ENCODE measurements at regions not wholly inside any gene's neighbourhood (a gene's known extent, or its start where the extent isn't known, plus 50 kb on each side); places are given as distances from the start of the nearest gene placed in this dataset.

DNA sequence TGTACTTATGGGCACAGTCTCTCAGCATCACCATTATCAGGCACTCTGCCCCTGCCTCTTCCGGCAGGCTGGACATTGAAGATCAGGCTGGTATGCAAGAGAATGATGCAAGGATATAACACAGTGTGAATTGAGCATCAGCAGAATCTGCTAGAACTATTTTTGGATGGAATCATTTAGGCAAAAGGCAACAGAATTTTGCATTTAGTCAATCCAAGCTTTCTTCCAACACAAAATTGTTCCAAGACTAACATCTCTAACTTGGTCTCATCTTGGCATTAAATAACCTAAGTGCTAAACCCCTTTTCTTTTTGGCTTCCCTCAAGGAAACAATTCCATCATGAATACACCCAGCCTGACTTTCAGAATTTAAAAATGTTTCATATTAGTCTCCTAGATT, 339.9 kb downstream of the PRELID2 start:
- no peak overlapping the region for H3K27ac ChIP-seq
- no peaks in the 10 kb centered on the region for H3K27me3 ChIP-seq (ENCODE audit: control insufficient read depth, insufficient read depth, low read length)
- no peaks in the 10 kb centered on the region for H3K79me2 ChIP-seq
- H2AFZ ChIP-seq = no peak overlapping the region
- no peaks in the 10 kb centered on the region for H3K36me3 ChIP-seq (ENCODE audit: control insufficient read depth, insufficient read depth, low read length)
- no peaks in the 10 kb centered on the region for H3K4me1 ChIP-seq
- no peaks in the 10 kb centered on the region for H3K9me3 ChIP-seq (ENCODE audit: control insufficient read depth, low read length)
- no peak overlapping the region for H3K4me3 ChIP-seq (ENCODE audit: low read depth, low read length)
- no peak overlapping the region for H3K4me2 ChIP-seq (ENCODE audit: low read length)
- no peak overlapping the region for H3K9ac ChIP-seq
- TF ChIP-seq CTCF (IDR thresholded peaks at IDR 0.05) = no peak

DNA sequence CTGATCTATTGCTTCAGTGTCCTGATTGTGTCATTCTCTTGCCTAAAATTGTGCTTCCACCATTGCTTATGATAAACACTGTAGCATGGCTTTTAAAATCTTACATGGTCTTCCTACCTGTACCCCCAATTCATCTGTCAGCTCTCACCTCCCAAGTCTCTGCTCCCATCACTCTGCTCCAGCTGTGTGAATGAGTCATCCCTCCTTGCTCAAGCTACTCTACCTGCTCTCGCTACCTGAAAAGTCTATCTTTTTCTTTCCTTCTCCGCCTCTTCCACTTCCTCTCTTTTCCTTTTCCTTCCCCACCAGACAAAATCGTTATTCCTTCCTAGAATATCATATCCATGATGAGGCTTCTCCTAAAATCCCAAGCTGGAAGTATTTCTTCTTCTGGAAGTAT, 341.7 kb downstream of the PRELID2 start:
- Histone ChIP-seq H3K27ac (no peak overlapping the region), H3K4me2 (ENCODE audit: low read length) (no peak overlapping the region), H3K4me3 (ENCODE audit: low read depth, low read length) (no peak overlapping the region), H3K27me3 (ENCODE audit: control insufficient read depth, insufficient read depth, low read length) (no peaks in the 10 kb centered on the region), H3K9me3 (ENCODE audit: control insufficient read depth, low read length) (no peaks in the 10 kb centered on the region), H3K9ac (no peak overlapping the region), H3K4me1 (no peaks in the 10 kb centered on the region), H3K79me2 (no peaks in the 10 kb centered on the region), H3K36me3 (ENCODE audit: control insufficient read depth, insufficient read depth, low read length) (no peaks in the 10 kb centered on the region), H2AFZ (no peak overlapping the region)
- TF ChIP-seq CTCF (IDR thresholded peaks at IDR 0.05) = no peak

DNA sequence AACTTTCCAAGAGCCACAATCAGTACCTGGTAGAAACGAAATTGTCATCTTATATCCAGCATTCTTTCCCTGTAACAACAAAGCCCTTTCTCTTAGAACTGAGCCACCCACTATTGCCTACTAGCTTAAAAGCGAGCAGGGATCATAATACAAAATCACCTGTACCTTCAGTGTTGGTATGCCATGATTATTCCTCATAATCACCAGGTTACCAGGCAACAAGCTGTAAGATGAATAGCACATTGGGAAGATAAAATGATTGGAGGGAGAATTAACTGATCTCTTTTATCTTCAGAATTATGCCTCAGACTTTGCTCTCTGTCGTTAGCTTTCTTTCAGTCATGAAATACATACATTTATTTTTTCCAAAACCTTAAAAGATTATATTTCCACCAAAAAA, 345.6 kb downstream of the PRELID2 start:
- no peak overlapping the region for H3K4me2 ChIP-seq (ENCODE audit: low read length)
- no peaks in the 10 kb centered on the region for H3K4me1 ChIP-seq

GRCh38 chr5:145484158-145484557, 351.0 kb downstream of the PRELID2 start:
- no peaks in the 10 kb centered on the region for H3K36me3 ChIP-seq (ENCODE audit: control insufficient read depth, insufficient read depth, low read length)
- no peak overlapping the region for H3K4me3 ChIP-seq (ENCODE audit: low read depth, low read length)
- TF ChIP-seq CTCF (IDR thresholded peaks at IDR 0.05) = no peak
- no peak overlapping the region for H2AFZ ChIP-seq
- no peak overlapping the region for H3K9ac ChIP-seq
- no peaks in the 10 kb centered on the region for H3K27me3 ChIP-seq (ENCODE audit: control insufficient read depth, insufficient read depth, low read length)
- H3K9me3 ChIP-seq (ENCODE audit: control insufficient read depth, low read length) = no peaks in the 10 kb centered on the region
- H3K79me2 ChIP-seq = no peaks in the 10 kb centered on the region
- H3K4me1 ChIP-seq = no peaks in the 10 kb centered on the region
- no peak overlapping the region for H3K4me2 ChIP-seq (ENCODE audit: low read length)
- no peak overlapping the region for H3K27ac ChIP-seq

More for the DNA sequence above, 345.6 kb downstream of the PRELID2 start:
- H3K4me3 ChIP-seq (ENCODE audit: low read depth, low read length) = no peak overlapping the region
- H3K27me3 ChIP-seq (ENCODE audit: control insufficient read depth, insufficient read depth, low read length) = no peaks in the 10 kb centered on the region
- H3K79me2 ChIP-seq = no peaks in the 10 kb centered on the region
- no peak overlapping the region for H2AFZ ChIP-seq
- no peak overlapping the region for H3K27ac ChIP-seq
- no peaks in the 10 kb centered on the region for H3K36me3 ChIP-seq (ENCODE audit: control insufficient read depth, insufficient read depth, low read length)
- TF ChIP-seq CTCF (IDR thresholded peaks at IDR 0.05) = no peak
- H3K9ac ChIP-seq = no peak overlapping the region
- no peaks in the 10 kb centered on the region for H3K9me3 ChIP-seq (ENCODE audit: control insufficient read depth, low read length)

- Histone ChIP-seq H3K27me3 (ENCODE audit: control insufficient read depth, insufficient read depth, low read length) (no peaks in the 10 kb centered on the region), H2AFZ (no peak overlapping the region), H3K9ac (no peak overlapping the region), H3K4me1 (peaks cover 3% of the 10 kb centered on the region), H3K27ac (no peak overlapping the region), H3K79me2 (no peaks in the 10 kb centered on the region), H3K9me3 (ENCODE audit: control insufficient read depth, low read length) (no peaks in the 10 kb centered on the region), H3K36me3 (ENCODE audit: control insufficient read depth, insufficient read depth, low read length) (no peaks in the 10 kb centered on the region), H3K4me2 (ENCODE audit: low read length) (no peak overlapping the region), H3K4me3 (ENCODE audit: low read depth, low read length) (no peak overlapping the region)
- no peak for TF ChIP-seq CTCF (IDR thresholded peaks at IDR 0.05)
Observed at GRCh38 chr5:145483212-145483611, 351.9 kb downstream of the PRELID2 start.

All from parathyroid adenoma (tissue), 2 donors.